ENCODE measurements at regions not wholly inside any gene's neighbourhood (a gene's known extent, or its start where the extent isn't known, plus 50 kb on each side); places are given as distances from the start of the nearest gene placed in this dataset.

- TF ChIP-seq CTCF (conservative IDR thresholded peaks at IDR 0.05; ENCODE audit: low read depth, low read length): no peak
- no peak for TF ChIP-seq POLR2A (IDR thresholded peaks at IDR 0.05; ENCODE audit: low read depth, low read length)
- TF ChIP-seq MAZ (IDR thresholded peaks at IDR 0.05; ENCODE audit: borderline replicate concordance, low read depth, low read length): no peak
- TF ChIP-seq CHD1 (IDR thresholded peaks at IDR 0.05; ENCODE audit: low read depth, low read length): no peak
- no peak for TF ChIP-seq USF2 (IDR thresholded peaks at IDR 0.05; ENCODE audit: low read depth, low read length)
- TF ChIP-seq RFX5 (IDR thresholded peaks at IDR 0.05; ENCODE audit: low read depth, low read length): no peak
- no peak for TF ChIP-seq SMC3 (IDR thresholded peaks at IDR 0.05; ENCODE audit: low read depth, low read length)
- TF ChIP-seq BHLHE40 (IDR thresholded peaks at IDR 0.05; ENCODE audit: low read depth, low read length): no peak
- no peak for TF ChIP-seq RCOR1 (IDR thresholded peaks at IDR 0.05; ENCODE audit: insufficient replicate concordance, low read length)
- TF ChIP-seq RAD21 (IDR thresholded peaks at IDR 0.05; ENCODE audit: low read length): no peak
Observed at GRCh38 chr18:22290004-22290403, 120.6 kb downstream of the GATA6 start.

Data from IMR-90 (cell line).